Prostate gland (tissue), 2 donors: ENCODE measurements at regions not wholly inside any gene's neighbourhood (a gene's known extent, or its start where the extent isn't known, plus 50 kb on each side); places are given as distances from the start of the nearest gene placed in this dataset.
"Not testable (repeated sequence)": the region's sequence is repeated elsewhere in the genome, so short reads cannot be mapped to it uniquely, and the experiment has no call there.

Experiments
- POLR2A ChIP-seq: fragments of 450-650 bp; IDR thresholded peaks from one replicate; pipeline ENCODE4 v1.6.1; 2016; ENCODE audit warnings: antibody characterized with exemption, mild to moderate bottlenecking
- POLR2AphosphoS5 ChIP-seq: sonication (generic); formaldehyde crosslinking; IDR thresholded peaks from one replicate; pipeline ENCODE4 v1.6.1; 2017; ENCODE audit warnings: antibody characterized with exemption
- TF ChIP-seq, protein P1 (sequence below), 4 experiments: fragments of 200-600 bp in 2 of 4; fragments of 450-650 bp in 2 of 4; sonication (generic) in 2 of 4; IDR thresholded peaks; 1 replicate in 3 of 4; 2 replicates in 1 of 4; pipeline ENCODE4 v1.5.1; 2016 to 2019; ENCODE audit warnings: antibody characterized with exemption in 4 of 4, mild to moderate bottlenecking in 2 of 4, moderate library complexity in 2 of 4

DNA sequence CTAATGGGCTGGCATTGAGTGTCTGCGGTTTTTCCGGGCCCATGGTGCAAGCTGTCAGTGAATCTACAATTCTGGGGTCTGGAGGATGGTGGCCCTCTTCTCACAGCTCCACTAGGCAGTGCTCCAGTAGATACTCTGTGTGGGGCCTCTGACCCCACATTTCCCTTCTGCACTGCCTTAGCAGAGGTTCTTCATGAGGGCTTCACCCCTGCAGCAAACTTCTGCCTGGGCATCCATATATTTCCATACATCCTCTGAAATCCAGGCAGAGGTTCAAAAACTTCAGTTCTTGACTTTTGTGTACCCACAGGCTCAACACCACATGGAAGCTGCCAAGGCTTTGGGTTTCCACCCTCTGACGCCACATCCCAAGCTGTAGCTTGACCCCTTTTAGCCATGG lies 846.2 kb downstream of the RNF144A start:
- TF ChIP-seq, protein P1, sequence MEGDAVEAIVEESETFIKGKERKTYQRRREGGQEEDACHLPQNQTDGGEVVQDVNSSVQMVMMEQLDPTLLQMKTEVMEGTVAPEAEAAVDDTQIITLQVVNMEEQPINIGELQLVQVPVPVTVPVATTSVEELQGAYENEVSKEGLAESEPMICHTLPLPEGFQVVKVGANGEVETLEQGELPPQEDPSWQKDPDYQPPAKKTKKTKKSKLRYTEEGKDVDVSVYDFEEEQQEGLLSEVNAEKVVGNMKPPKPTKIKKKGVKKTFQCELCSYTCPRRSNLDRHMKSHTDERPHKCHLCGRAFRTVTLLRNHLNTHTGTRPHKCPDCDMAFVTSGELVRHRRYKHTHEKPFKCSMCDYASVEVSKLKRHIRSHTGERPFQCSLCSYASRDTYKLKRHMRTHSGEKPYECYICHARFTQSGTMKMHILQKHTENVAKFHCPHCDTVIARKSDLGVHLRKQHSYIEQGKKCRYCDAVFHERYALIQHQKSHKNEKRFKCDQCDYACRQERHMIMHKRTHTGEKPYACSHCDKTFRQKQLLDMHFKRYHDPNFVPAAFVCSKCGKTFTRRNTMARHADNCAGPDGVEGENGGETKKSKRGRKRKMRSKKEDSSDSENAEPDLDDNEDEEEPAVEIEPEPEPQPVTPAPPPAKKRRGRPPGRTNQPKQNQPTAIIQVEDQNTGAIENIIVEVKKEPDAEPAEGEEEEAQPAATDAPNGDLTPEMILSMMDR (IDR thresholded peaks at IDR 0.05) = not testable (repeated sequence)
- not testable (repeated sequence) for TF ChIP-seq POLR2AphosphoS5, POLR2A
